ENCODE measurements at regions not wholly inside any gene's neighbourhood (a gene's known extent, or its start where the extent isn't known, plus 50 kb on each side); places are given as distances from the start of the nearest gene placed in this dataset.

DNA sequence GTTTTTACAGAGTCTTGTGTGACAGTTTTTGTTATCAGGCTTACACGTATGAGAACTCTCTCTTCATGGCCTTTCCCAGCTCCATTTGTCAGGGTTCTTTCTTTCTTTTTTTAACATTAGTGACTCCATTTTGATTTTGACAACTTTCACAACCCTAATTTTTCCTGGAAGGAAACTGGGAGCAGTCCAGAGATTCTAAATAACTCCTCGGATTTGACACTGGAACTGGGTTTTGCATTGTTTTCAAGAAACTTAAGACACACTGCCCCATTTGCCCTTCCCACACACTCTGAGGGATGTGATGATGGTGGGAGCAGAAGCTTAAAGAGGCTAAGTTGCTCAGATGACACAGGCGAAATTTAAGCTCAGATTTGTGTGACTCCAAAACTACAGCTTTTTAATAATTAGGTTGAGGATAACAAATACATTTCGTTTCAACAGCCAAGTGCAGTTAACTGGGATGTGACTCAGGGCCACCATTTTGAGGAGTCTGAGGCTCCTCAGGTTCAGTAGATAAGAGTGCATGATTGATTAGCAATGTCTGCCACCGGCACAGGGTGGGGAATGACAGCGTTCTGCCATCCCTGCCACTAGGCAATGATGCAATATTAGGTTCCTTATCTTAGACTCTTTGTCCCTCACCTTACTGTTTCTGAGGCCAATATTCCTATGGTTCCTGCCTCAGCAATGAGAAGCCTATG, 95.1 kb upstream of the ATP1A1 start:
- H3K27me3 ChIP-seq (replicated peaks in 1 of 4; ENCODE audit: control extremely low read depth in 1 of 4, control insufficient read depth in 3 of 4, insufficient read depth in 4 of 4, low read length in 3 of 4), result peaks cover 0 to 5% (median 0%) of the 10 kb centered on the region in 4 experiments
- H3K79me2 ChIP-seq (ENCODE audit: control insufficient read depth, insufficient read depth, low read length), result no peaks in the 10 kb centered on the region
- H3K4me1 ChIP-seq (ENCODE audit: control insufficient read depth in 2 of 2, insufficient read depth in 2 of 2, low read length in 2 of 2), result no peaks in the 10 kb centered on the region
- Mint-ChIP-seq H3K4me3 (no peak overlapping the region), H3K27me3 (peaks cover 49% of the 10 kb centered on the region), H3K27ac (no peak overlapping the region), H3K4me1 (no peaks in the 10 kb centered on the region), H3K9me3 (ENCODE audit: insufficient read depth) (peaks cover 2% of the 10 kb centered on the region)
- CTCF ChIA-PET, result interaction anchor here (1.2 kb wide), 1 partner anchor 207 kb away, joined by 3 read pairs; no protein-coding TSS in a partner anchor
- no peak overlapping the region for H3K9ac ChIP-seq (ENCODE audit: low read length)
- no peaks in the 10 kb centered on the region for H3K36me3 ChIP-seq (replicated peaks in 1 of 2; ENCODE audit: control extremely low read depth in 1 of 2, control insufficient read depth in 1 of 2, extremely low read depth in 1 of 2, insufficient read depth in 2 of 2, low read length in 1 of 2)
- H4K20me1 ChIP-seq (ENCODE audit: control insufficient read depth, insufficient read depth, low read length, poor library complexity, severe bottlenecking), result no peaks in the 10 kb centered on the region
- no peak overlapping the region for H3K4me3 ChIP-seq (ENCODE audit: control extremely low read depth in 1 of 5, extremely low read depth in 1 of 5, insufficient read depth in 1 of 5, low read depth in 2 of 5, low read length in 4 of 5)
- POLR2A ChIA-PET, result no interaction called here
- no peak for DNase-seq
- no peak overlapping the region for H3K4me2 ChIP-seq (replicated peaks; ENCODE audit: low read depth, low read length, poor library complexity, severe bottlenecking)
- 77% methylated on average over 3 of the region's 6 CpGs for WGBS (ENCODE audit: insufficient coverage)
- no peak for ATAC-seq (ENCODE audit: low read depth)
- no peak overlapping the region for H3K27ac ChIP-seq (ENCODE audit: low read length in 2 of 2)
- H3K9me3 ChIP-seq (ENCODE audit: control extremely low read depth in 1 of 3, control insufficient read depth in 2 of 3, insufficient read depth in 1 of 3, low read length in 2 of 3), result peaks cover 0 to 7% (median 0%) of the 10 kb centered on the region in 3 donors
- no peak overlapping the region for H2AFZ ChIP-seq (ENCODE audit: insufficient read depth, low read depth, low read length, poor library complexity, severe bottlenecking)
- intact Hi-C loops (cut with micrococcal nuclease), result no loop called here
- TF ChIP-seq EZH2 (IDR thresholded peaks at IDR 0.05; ENCODE audit: borderline replicate concordance, insufficient read depth, low read depth, low read length, poor library complexity, severe bottlenecking), result no peak

DNA sequence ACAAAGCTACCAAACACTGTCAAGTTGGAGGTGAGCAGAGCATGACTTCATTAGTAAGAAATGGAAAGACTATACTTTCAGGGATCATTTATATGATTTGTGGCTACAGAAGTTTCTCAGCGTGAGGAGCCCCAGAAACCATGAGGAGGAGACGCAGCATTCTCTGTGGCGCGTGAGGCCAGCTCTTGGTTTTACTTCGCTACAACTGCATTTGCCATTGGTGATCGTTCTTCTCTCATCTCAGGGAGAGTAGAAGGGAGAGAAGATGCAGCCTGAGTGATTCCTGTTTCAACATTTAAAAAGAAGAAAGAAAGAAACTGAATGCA, 94.5 kb upstream of the ATP1A1 start:
- Mint-ChIP-seq H3K27me3 (peaks cover 49% of the 10 kb centered on the region), H3K4me3 (no peak overlapping the region), H3K27ac (no peak overlapping the region), H3K4me1 (no peaks in the 10 kb centered on the region), H3K9me3 (ENCODE audit: insufficient read depth) (peaks cover 2% of the 10 kb centered on the region)
- 94% methylated on average over 4 of the region's 6 CpGs for WGBS (ENCODE audit: insufficient coverage)
- no peaks in the 10 kb centered on the region for H4K20me1 ChIP-seq (ENCODE audit: control insufficient read depth, insufficient read depth, low read length, poor library complexity, severe bottlenecking)
- H3K36me3 ChIP-seq (replicated peaks in 1 of 2; ENCODE audit: control extremely low read depth in 1 of 2, control insufficient read depth in 1 of 2, extremely low read depth in 1 of 2, insufficient read depth in 2 of 2, low read length in 1 of 2), result no peaks in the 10 kb centered on the region
- no peaks in the 10 kb centered on the region for H3K4me1 ChIP-seq (ENCODE audit: control insufficient read depth in 2 of 2, insufficient read depth in 2 of 2, low read length in 2 of 2)
- no peak for TF ChIP-seq EZH2 (IDR thresholded peaks at IDR 0.05; ENCODE audit: borderline replicate concordance, insufficient read depth, low read depth, low read length, poor library complexity, severe bottlenecking)
- no peak overlapping the region for H2AFZ ChIP-seq (ENCODE audit: insufficient read depth, low read depth, low read length, poor library complexity, severe bottlenecking)
- no peak overlapping the region for H3K4me2 ChIP-seq (replicated peaks; ENCODE audit: low read depth, low read length, poor library complexity, severe bottlenecking)
- ATAC-seq (ENCODE audit: low read depth) (no peak), DNase-seq (no peak)
- intact Hi-C loops (cut with micrococcal nuclease), result no loop called here
- ChIA-PET CTCF (no interaction called here), POLR2A (no interaction called here)
- peaks cover 0 to 7% (median 0%) of the 10 kb centered on the region in 3 donors for H3K9me3 ChIP-seq (ENCODE audit: control extremely low read depth in 1 of 3, control insufficient read depth in 2 of 3, insufficient read depth in 1 of 3, low read length in 2 of 3)
- H3K4me3 ChIP-seq (ENCODE audit: control extremely low read depth in 1 of 5, extremely low read depth in 1 of 5, insufficient read depth in 1 of 5, low read depth in 2 of 5, low read length in 4 of 5), result no peak overlapping the region
- H3K27me3 ChIP-seq (replicated peaks in 1 of 4; ENCODE audit: control extremely low read depth in 1 of 4, control insufficient read depth in 3 of 4, insufficient read depth in 4 of 4, low read length in 3 of 4), result peaks cover 0 to 5% (median 0%) of the 10 kb centered on the region in 4 experiments
- no peak overlapping the region for H3K27ac ChIP-seq (ENCODE audit: low read length in 2 of 2)
- H3K9ac ChIP-seq (ENCODE audit: low read length), result no peak overlapping the region
- no peaks in the 10 kb centered on the region for H3K79me2 ChIP-seq (ENCODE audit: control insufficient read depth, insufficient read depth, low read length)
